Ishikawa (cell line): ENCODE measurements at regions not wholly inside any gene's neighbourhood (a gene's known extent, or its start where the extent isn't known, plus 50 kb on each side); places are given as distances from the start of the nearest gene placed in this dataset.

Experiments used
- CEBPB ChIP-seq: IDR thresholded peaks from 2 replicates; pipeline ENCODE4 v1.6.1; 2012
- CREB1 ChIP-seq: IDR thresholded peaks from 2 replicates; pipeline ENCODE4 v1.6.1; 2012; ENCODE audit warnings: low read depth
- EGR1 ChIP-seq: IDR thresholded peaks from 2 replicates; pipeline ENCODE4 v1.6.1; 2012
- EP300 ChIP-seq: IDR thresholded peaks from 2 replicates; pipeline ENCODE4 v1.6.1; 2012; ENCODE audit warnings: borderline replicate concordance
- FOXM1 ChIP-seq: IDR thresholded peaks from 2 replicates; pipeline ENCODE4 v1.6.1; 2012; ENCODE audit warnings: low read depth, borderline replicate concordance
- NFIC ChIP-seq: IDR thresholded peaks from 2 replicates; pipeline ENCODE4 v1.6.1; 2012
- RAD21 ChIP-seq: IDR thresholded peaks from 2 replicates; pipeline ENCODE4 v1.6.1; 2012; ENCODE audit warnings: low read depth
- TAF1 ChIP-seq: IDR thresholded peaks from 2 replicates; pipeline ENCODE4 v1.6.1; 2012; ENCODE audit warnings: low read depth, mild to moderate bottlenecking
- TCF12 ChIP-seq: IDR thresholded peaks from 2 replicates; pipeline ENCODE4 v1.6.1; 2012; ENCODE audit warnings: low read depth
- TEAD4 ChIP-seq: IDR thresholded peaks from 2 replicates; pipeline ENCODE4 v1.6.1; 2012
- YY1 ChIP-seq: IDR thresholded peaks from 2 replicates; pipeline ENCODE4 v1.6.1; 2012; ENCODE audit warnings: low read depth
- ZBTB7A ChIP-seq: IDR thresholded peaks from 2 replicates; pipeline ENCODE4 v1.6.1; 2012; ENCODE audit warnings: low read depth
- TF ChIP-seq, protein P1 (sequence below): IDR thresholded peaks from 2 replicates; pipeline ENCODE4 v1.6.1; 2012
- TF ChIP-seq, protein P2 (sequence below): IDR thresholded peaks from 2 replicates; pipeline ENCODE4 v1.6.1; 2012; ENCODE audit warnings: low read depth, mild to moderate bottlenecking
- TF ChIP-seq, protein P3 (sequence below): IDR thresholded peaks from 2 replicates; pipeline ENCODE4 v1.6.1; 2012

GRCh38 chr14:61961369-61961768 is 199.1 kb downstream of the SNAPC1 start:
- TF ChIP-seq CEBPB (no peak), CREB1 (no peak), EGR1 (no peak), TCF12 (no peak), EP300 (no peak), ZBTB7A (no peak), FOXM1 (no peak), NFIC (no peak), TEAD4 (no peak), YY1 (no peak), TAF1 (no peak)
- TF ChIP-seq, protein P1, sequence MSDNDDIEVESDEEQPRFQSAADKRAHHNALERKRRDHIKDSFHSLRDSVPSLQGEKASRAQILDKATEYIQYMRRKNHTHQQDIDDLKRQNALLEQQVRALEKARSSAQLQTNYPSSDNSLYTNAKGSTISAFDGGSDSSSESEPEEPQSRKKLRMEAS = no peak
- TF ChIP-seq, protein P2, sequence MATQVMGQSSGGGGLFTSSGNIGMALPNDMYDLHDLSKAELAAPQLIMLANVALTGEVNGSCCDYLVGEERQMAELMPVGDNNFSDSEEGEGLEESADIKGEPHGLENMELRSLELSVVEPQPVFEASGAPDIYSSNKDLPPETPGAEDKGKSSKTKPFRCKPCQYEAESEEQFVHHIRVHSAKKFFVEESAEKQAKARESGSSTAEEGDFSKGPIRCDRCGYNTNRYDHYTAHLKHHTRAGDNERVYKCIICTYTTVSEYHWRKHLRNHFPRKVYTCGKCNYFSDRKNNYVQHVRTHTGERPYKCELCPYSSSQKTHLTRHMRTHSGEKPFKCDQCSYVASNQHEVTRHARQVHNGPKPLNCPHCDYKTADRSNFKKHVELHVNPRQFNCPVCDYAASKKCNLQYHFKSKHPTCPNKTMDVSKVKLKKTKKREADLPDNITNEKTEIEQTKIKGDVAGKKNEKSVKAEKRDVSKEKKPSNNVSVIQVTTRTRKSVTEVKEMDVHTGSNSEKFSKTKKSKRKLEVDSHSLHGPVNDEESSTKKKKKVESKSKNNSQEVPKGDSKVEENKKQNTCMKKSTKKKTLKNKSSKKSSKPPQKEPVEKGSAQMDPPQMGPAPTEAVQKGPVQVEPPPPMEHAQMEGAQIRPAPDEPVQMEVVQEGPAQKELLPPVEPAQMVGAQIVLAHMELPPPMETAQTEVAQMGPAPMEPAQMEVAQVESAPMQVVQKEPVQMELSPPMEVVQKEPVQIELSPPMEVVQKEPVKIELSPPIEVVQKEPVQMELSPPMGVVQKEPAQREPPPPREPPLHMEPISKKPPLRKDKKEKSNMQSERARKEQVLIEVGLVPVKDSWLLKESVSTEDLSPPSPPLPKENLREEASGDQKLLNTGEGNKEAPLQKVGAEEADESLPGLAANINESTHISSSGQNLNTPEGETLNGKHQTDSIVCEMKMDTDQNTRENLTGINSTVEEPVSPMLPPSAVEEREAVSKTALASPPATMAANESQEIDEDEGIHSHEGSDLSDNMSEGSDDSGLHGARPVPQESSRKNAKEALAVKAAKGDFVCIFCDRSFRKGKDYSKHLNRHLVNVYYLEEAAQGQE = no peak
- TF ChIP-seq, protein P3, sequence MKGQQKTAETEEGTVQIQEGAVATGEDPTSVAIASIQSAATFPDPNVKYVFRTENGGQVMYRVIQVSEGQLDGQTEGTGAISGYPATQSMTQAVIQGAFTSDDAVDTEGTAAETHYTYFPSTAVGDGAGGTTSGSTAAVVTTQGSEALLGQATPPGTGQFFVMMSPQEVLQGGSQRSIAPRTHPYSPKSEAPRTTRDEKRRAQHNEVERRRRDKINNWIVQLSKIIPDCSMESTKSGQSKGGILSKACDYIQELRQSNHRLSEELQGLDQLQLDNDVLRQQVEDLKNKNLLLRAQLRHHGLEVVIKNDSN = no peak

DNA sequence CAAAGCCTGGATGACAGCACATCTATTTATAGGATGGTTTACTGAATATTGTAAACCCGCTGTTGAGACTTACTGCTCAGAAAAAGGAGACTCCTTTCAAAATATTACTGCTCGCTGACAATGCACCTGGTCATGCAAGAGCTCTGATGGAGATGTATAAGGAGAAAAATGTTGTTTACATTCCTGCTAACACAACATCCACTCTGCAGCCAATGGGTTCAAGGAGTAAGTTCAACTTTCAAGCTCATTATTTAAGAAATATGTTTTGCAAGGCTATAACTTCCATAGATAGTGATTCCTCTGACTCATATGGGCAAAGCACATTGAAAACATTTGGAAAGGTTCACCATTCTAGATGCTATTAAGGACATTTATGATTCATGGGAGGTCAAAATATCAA is 201.7 kb downstream of the SNAPC1 start:
- TF ChIP-seq TAF1 = no peak
- TF ChIP-seq CEBPB = no peak

DNA sequence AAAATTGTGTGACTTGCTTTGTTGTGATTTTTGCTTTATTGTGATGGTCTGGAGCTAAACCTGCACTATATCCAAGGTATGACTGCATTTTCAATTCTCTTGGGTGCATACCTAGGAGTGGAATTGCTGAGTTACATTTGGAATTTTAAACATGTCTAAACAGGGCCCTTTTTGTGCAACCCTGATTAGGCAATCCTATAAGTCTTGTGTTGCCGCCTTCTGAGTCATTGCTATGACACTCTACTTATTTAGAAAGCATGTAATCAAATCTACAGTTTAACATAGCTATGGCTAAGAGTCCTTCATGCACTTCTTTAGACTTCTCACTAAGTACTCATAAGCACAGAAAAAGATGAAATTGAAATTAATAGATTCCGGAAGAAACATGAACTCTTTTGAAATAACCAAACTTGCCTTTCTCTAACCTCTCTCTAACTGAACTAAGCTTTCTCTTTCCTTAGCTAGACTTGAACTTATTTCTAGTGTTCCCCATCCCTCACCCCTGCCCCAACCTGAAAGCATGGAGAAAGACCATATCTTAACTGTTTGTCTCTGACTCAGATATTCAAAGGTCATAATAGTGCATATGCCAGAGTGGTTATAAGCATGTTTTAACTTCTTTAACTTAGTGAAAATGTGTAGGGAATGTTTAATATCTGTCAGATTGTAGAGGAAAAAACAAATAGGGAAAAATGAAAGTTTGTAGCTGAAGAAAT is 203.0 kb downstream of the SNAPC1 start:
- TF ChIP-seq, protein P1 = no peak
- TF ChIP-seq NFIC = no peak
- no peak for TF ChIP-seq TCF12
- TF ChIP-seq RAD21 = no peak
- no peak for TF ChIP-seq TAF1
- no peak for TF ChIP-seq EP300
- no peak for TF ChIP-seq TEAD4
- no peak for TF ChIP-seq EGR1
- TF ChIP-seq ZBTB7A = no peak
- TF ChIP-seq, protein P3 = no peak
- no peak for TF ChIP-seq CREB1
- TF ChIP-seq CEBPB = no peak
- TF ChIP-seq FOXM1 = no peak

GRCh38 chr14:61968207-61968606 is 206.0 kb downstream of the SNAPC1 start:
- TF ChIP-seq CEBPB (no peak), TEAD4 (no peak), NFIC (no peak), RAD21 (no peak), EP300 (no peak), FOXM1 (no peak), ZBTB7A (no peak), EGR1 (no peak), CREB1 (no peak), TCF12 (no peak)
- TF ChIP-seq, protein P3 = no peak
- TF ChIP-seq, protein P2 = no peak
- TF ChIP-seq, protein P1 = no peak

DNA sequence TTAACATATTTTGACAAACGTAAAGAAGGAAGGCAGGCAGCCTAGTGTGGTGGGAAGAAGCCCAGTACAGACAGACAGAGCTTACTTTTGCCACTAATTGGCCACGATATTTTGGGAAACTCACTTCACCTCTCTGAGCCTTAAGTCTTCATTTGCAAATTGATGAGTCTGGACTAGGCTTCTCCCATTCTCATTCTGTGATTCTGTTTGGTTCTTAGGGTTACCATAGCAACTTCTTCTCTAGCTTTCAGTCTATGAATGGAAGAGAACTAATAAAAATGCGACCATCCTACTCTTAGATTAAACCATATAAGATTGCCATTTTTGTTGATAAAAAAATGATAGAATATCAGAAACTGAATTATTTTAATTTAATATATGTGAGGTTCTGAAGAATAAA is 210.5 kb downstream of the SNAPC1 start:
- TF ChIP-seq NFIC (no peak), RAD21 (no peak), TEAD4 (no peak)
- TF ChIP-seq, protein P3 = no peak
- TF ChIP-seq, protein P2 = no peak
